Testis (tissue), 2 donors: ENCODE measurements at regions not wholly inside any gene's neighbourhood (a gene's known extent, or its start where the extent isn't known, plus 50 kb on each side); places are given as distances from the start of the nearest gene placed in this dataset.

Experiments used
- POLR2A ChIP-seq: fragments of 450-650 bp; IDR thresholded peaks from one replicate; pipeline ENCODE4 v1.6.1; 2017; ENCODE audit warnings: antibody characterized with exemption, mild to moderate bottlenecking, moderate library complexity
- TF ChIP-seq, protein P1 (sequence below), 3 experiments: fragments of 450-650 bp in 2 of 3; fragments of 200-600 bp in 1 of 3; sonication (generic) in 1 of 3; IDR thresholded peaks; one replicate each; pipeline ENCODE4 v1.5.1; 2016 to 2019; ENCODE audit warnings: antibody characterized with exemption in 3 of 3, mild to moderate bottlenecking in 2 of 3, moderate library complexity in 1 of 3

DNA sequence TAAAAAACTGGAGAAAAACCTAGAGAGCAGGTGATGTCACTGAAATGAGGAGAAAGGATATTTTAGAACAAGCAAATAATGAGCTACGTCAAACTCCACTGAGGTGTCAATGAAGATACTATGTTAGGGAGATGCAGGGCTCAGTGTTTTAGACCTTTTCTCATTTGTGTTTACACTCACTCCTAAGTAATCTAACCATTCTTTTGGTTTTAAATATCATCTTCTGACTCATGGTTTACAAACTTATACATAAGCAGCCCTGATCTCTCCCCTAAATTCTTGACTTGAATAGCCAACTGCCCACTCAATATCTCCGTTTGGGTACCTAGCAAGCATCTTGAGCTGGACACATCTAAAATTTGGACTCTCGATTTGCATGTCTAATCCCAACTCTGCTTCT, 272.4 kb downstream of the MEF2C start:
- TF ChIP-seq, protein P1, sequence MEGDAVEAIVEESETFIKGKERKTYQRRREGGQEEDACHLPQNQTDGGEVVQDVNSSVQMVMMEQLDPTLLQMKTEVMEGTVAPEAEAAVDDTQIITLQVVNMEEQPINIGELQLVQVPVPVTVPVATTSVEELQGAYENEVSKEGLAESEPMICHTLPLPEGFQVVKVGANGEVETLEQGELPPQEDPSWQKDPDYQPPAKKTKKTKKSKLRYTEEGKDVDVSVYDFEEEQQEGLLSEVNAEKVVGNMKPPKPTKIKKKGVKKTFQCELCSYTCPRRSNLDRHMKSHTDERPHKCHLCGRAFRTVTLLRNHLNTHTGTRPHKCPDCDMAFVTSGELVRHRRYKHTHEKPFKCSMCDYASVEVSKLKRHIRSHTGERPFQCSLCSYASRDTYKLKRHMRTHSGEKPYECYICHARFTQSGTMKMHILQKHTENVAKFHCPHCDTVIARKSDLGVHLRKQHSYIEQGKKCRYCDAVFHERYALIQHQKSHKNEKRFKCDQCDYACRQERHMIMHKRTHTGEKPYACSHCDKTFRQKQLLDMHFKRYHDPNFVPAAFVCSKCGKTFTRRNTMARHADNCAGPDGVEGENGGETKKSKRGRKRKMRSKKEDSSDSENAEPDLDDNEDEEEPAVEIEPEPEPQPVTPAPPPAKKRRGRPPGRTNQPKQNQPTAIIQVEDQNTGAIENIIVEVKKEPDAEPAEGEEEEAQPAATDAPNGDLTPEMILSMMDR (IDR thresholded peaks at IDR 0.05) = no peak
- no peak for TF ChIP-seq POLR2A
